Keratinocyte (primary cell): ENCODE measurements at regions not wholly inside any gene's neighbourhood (a gene's known extent, or its start where the extent isn't known, plus 50 kb on each side); places are given as distances from the start of the nearest gene placed in this dataset.

Experiments used
- EZH2 ChIP-seq: IDR thresholded peaks from one replicate; pipeline ENCODE4 v1.6.1; 2012; ENCODE audit warnings: inconsistent platforms, mild to moderate bottlenecking, low read length, moderate library complexity
- TF ChIP-seq, protein P1 (sequence below), 3 experiments: IDR thresholded peaks in 1 of 3; conservative IDR thresholded peaks in 1 of 3; optimal IDR thresholded peaks in 1 of 3; 2 replicates in 2 of 3; 3 replicates in 1 of 3; pipeline versions ENCODE3 to v1.5.1; 2011; ENCODE audit warnings: low read length in 3 of 3, mild to moderate bottlenecking in 3 of 3, moderate library complexity in 2 of 3, control low read depth in 1 of 3, inconsistent platforms in 1 of 3; ENCODE audit not compliant: insufficient read depth in 2 of 3; ENCODE audit errors: extremely low read depth in 1 of 3

DNA sequence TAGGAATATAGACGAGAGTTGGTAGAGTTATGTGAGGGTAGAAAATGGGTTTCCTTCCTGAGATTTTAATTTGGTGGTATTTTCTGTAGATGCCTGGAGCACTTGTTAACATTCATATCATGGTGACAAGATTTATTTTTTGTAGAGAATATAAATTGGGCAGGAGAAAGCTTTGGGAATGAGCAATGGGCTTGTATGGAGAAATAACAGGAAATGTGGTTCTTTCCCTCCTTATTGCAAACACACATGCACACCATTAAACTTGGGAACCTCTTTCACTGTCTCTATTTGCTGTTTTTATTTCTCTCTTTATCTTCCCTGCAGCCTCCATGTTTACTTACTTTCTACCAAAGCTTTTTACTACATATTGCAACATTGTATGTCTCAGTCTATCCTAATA, 1653.6 kb downstream of the OLFM4 start:
- TF ChIP-seq EZH2, result no peak
- TF ChIP-seq, protein P1, sequence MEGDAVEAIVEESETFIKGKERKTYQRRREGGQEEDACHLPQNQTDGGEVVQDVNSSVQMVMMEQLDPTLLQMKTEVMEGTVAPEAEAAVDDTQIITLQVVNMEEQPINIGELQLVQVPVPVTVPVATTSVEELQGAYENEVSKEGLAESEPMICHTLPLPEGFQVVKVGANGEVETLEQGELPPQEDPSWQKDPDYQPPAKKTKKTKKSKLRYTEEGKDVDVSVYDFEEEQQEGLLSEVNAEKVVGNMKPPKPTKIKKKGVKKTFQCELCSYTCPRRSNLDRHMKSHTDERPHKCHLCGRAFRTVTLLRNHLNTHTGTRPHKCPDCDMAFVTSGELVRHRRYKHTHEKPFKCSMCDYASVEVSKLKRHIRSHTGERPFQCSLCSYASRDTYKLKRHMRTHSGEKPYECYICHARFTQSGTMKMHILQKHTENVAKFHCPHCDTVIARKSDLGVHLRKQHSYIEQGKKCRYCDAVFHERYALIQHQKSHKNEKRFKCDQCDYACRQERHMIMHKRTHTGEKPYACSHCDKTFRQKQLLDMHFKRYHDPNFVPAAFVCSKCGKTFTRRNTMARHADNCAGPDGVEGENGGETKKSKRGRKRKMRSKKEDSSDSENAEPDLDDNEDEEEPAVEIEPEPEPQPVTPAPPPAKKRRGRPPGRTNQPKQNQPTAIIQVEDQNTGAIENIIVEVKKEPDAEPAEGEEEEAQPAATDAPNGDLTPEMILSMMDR (optimal IDR thresholded peaks at IDR 0.05 in 1 of 3, IDR thresholded peaks at IDR 0.05 in 1 of 3, conservative IDR thresholded peaks at IDR 0.05 in 1 of 3; ENCODE audit: extremely low read depth in 1 of 3, insufficient read depth in 2 of 3, low read length in 3 of 3), result no peak
